A673 (cell line): ENCODE measurements at regions not wholly inside any gene's neighbourhood (a gene's known extent, or its start where the extent isn't known, plus 50 kb on each side); places are given as distances from the start of the nearest gene placed in this dataset.

ENCODE experiments used
- EZH2 ChIP-seq: fragments of 200-600 bp; sonication (generic); IDR thresholded peaks from 2 replicates; pipeline ENCODE4 v1.6.1; 2017; ENCODE audit warnings: borderline replicate concordance, low read depth, mild to moderate bottlenecking, mixed read lengths, antibody characterized with exemption, low read length; ENCODE audit not compliant: poor library complexity, severe bottlenecking
- TF ChIP-seq, protein P1 (sequence below): fragments of 300-800, 200-600 bp; sonication (generic); conservative IDR thresholded peaks from 2 replicates; pipeline ENCODE4 v1.5.1; 2017; ENCODE audit warnings: low read depth, mild to moderate bottlenecking, antibody characterized with exemption, low read length, moderate library complexity, mixed read lengths

DNA sequence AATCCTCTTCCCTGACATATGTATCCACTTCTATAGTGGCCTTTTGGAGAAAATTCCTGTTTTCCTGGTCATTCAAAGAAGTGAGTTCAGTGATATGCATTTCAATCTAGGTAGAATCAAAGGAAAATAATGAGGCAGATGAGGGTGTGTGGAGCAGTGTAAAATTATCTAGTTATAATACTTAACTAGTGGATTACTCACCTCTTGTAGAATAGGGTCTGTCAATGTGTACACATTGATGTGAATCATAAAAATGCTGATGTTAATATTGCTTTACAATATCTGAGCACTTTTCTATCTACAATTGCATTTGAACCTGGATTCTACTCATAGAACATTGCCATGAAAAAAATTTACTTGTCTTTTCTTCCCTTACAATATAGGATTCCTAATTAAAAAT is 293.5 kb downstream of the GBA3 start:
- TF ChIP-seq, protein P1, sequence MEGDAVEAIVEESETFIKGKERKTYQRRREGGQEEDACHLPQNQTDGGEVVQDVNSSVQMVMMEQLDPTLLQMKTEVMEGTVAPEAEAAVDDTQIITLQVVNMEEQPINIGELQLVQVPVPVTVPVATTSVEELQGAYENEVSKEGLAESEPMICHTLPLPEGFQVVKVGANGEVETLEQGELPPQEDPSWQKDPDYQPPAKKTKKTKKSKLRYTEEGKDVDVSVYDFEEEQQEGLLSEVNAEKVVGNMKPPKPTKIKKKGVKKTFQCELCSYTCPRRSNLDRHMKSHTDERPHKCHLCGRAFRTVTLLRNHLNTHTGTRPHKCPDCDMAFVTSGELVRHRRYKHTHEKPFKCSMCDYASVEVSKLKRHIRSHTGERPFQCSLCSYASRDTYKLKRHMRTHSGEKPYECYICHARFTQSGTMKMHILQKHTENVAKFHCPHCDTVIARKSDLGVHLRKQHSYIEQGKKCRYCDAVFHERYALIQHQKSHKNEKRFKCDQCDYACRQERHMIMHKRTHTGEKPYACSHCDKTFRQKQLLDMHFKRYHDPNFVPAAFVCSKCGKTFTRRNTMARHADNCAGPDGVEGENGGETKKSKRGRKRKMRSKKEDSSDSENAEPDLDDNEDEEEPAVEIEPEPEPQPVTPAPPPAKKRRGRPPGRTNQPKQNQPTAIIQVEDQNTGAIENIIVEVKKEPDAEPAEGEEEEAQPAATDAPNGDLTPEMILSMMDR = no peak
- TF ChIP-seq EZH2 = no peak
